NK-92 treated with Interleukin-12 subunit alpha and Interleukin-12 subunit beta, amount 100 ng/mL, for 24 hours (cell line): ENCODE measurements at regions not wholly inside any gene's neighbourhood (a gene's known extent, or its start where the extent isn't known, plus 50 kb on each side); places are given as distances from the start of the nearest gene placed in this dataset.

ENCODE experiments used
- DNase-seq: peaks from one replicate; lab custom pipeline; 2025; lab: John Stamatoyannopoulos, UW

DNA sequence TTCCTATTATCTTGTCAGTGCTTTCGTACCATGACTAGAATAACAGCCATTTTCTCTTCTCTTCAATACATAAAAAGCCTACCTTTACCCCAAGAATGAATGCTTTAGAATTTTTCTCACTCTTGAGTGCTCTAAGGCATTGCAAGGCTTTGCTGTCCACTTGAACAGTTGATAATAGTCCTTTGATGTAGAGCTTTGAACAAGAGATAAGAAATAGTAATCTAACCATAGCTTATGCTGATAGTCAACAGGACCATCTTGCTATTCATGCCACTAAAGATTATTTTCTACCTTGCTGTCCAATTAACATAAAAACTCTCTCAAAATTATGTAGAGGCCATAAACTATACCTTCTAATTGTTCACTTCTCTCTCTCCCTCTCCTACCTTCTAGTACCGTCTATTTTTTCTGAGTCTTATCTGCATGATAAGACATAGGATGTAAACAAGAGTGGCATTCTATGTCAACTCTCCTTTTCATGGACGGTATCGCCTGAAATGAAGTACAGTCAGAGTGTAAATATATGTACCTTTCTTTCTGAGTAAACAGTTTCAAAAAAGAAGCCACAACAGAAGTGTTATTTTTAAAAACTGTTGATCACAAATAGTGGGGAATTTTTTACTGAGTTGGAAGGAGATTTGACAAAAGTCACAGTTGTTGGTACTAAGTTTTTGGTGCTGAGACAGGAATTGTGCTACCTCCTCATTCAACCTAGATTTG lies 297.9 kb downstream of the NDFIP2 start:
- DNase-seq: no peak

DNA sequence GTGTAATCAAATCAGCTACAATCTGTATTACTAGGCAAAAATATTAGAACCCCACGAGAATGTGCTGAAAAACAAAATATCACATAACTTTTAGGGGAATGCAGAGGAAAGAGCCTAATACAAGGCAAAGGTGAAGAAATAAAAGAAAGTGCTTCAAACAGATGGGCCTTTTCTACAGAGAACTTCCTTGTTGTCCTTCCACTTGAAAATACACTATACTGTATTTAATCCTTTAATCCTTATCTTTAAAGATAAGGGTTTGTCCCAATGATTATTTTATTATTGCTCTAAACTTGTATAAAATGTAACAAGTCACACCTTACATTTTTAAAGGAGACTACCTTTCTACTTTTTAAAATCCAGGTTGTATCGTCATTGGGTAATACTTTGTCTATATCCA lies 296.5 kb downstream of the NDFIP2 start:
- DNase-seq: no peak

DNA sequence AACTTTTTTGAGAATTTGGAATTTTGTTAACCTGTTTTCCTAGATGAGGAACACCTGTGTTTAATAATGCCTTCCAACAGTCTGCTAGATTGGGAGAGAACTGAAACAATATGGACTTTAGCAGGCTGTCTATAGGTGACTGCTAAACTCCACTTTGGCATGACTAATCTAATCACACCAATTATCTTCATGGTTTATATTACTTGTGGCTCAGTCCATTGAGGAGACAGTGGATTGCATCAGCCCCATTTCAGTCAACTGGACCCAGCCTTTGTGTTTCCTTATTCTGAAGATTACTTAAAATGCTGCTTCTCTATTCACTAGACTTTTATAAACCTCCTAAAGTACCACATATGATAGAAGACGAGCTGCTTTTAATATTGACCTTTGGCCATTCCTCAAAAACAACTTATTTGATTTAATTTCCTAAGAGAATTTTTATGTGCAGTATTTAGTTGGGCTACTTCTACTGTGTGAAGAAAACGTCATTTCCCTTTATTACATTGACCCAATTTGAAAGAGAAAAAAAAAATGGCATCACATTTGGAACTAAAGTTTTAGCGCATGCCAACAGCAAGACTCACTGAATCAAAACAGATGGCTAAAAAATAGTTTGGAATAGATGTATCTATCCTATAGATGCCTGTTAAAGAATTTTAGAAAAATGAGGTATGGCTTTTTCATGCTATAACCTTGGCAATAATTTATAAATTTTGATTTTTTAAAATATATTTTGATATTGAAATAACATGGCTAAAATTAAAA lies 295.8 kb downstream of the NDFIP2 start:
- no peak for DNase-seq

DNA sequence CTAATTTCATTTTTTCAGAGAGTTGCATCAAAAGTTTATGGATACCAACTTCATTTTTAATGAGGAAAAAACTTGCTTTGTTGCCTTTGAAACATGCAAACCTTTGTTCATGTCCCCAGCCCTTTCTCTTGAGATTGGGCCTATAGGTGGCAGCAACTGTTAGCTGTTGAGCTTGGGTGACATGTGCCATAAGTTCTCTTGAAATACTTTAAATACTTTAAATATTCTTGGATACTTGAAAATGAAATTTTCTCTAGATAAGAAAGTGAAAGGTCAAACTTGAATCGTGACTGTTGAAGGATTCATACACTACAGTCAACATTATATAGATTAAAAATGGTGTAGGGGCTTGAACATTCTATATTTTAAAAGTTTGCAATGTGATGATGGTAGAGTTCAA lies 294.9 kb downstream of the NDFIP2 start:
- no peak for DNase-seq

DNA sequence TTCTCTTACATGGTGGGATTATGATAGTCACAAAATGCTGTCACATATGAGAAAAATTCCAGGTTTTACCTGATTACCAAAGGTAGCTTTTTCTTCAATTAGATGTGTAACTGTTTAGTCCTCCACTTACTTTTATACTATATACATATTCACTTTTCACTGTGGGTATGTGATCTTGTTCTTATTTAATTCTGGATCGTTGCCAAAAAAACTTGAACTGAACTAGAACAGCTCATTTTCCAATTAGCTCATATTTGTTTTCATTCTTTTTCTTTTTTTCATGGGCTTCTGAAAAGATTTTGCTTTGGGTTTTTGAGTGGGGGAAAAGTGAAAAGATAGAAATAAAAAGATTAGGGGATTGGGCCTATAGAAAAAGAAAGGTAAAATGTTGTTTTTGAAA lies 291.9 kb downstream of the NDFIP2 start:
- no peak for DNase-seq

DNA sequence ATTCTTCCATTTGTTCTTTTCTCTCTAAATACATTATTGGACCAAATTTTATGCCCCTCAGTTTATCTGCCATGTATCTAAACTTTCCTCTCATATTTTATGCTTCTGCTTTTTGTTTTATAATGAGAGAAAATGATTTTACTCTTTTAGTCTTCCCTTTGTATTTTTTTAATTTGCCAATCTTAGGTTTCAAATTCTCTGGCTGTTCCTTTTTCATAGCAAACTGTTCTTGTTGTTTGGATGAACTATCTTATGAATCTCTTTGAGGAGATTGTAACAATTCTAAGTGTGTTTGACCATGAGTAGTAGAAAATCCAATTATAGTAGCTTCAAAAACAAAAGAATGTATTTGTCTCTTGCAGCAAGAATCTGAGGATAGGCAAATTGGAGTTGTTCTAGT lies 290.5 kb downstream of the NDFIP2 start:
- DNase-seq: no peak

DNA sequence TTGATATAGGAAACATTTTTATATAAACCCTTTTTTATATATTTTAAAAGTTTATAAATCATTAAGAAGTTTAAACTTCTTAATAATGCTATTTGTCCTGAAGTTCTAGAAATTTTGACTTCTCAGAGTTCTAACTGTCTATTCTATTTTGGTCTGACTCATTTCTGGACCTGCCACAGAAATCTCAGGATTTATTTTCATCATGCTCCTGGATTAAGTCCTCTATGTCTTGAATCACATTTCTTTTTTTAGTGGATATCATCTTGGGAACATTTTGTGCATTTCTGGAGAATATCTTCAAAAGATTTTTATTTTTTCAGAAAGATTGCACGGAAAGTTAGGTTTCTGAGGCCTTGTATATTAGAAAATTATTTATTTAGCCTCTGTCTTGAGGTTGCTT lies 289.1 kb downstream of the NDFIP2 start:
- no peak for DNase-seq

DNA sequence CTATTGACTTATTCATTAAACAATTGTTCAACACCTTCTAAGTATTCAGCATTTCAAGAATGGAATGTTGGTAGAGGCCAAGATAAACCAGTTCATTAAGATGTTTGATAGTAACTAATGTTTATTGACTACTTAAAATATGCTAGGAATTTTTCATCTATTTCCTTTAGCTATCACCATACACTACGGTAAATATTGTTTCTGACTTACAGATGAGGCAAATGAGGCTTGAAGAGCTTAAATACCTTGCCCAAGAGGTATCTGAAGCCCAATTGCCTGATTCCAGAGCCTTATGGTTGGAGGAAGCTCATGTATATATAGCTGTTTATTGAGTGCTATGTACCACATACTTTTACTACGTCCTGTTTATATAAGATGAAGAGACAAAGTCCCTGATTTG lies 286.2 kb downstream of the NDFIP2 start:
- no peak for DNase-seq

DNA sequence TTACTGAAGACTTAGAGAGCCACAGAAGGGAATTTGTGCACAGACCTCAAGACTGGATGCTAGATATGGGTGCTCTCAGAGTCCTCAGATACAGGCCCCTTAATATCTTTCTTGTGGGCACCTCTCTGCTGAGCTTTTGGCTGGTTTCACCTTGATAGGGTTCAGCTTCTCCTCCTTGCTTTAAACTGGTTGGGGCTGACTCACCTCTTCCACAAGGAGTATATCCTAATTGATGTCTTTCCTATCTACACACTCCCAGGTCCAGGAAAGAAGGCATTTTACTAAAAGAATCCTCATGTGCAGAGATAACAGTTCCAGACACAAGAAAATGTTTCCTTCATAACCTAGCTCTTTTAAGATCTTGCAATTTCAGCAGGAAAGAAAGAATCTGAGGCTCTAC lies 284.4 kb downstream of the NDFIP2 start:
- DNase-seq: no peak

DNA sequence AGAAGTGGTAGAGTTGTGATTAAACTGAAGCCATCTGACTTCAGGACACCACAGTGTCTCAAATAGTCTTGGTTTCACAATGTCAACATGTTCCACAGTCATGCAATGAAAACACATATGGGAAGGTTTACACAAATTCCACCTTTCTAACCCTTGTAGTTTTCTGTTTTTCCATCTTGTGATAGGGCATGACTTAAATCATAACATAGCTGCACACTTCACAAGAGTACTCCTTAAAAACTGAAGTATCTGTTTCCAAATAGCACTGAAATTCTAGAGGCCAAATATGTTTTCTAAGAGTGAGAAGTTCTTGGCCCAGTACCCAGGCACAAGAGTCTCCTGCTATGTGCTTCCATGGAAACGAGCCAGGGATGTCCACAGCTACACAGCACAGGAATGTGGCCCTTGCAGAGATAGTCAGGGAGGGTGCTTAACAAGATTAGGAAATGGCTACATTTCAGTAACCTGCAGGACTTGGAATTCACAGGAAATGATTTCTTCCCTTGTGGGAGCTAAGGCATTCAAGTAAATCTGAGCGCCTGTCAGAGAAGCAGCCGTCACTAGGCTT lies 269.1 kb downstream of the NDFIP2 start:
- DNase-seq: no peak

DNA sequence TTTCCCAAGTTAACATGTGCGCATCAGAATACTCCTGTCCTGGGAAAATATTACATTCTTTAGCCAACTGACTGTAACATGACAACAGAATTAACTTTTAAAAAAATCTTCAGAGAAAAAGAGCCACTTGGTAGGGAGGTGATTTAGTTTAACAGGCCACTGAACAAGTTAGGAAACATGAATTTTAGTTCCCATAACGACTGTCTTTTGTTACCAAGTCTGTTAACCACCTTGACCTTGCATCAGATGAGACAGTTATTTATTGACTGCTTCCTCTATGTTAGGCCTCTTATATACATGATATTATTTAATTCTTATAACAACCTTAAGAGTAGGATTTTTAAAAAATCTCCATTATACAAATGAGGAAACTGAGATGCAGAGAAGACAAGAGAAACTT lies 268.6 kb downstream of the NDFIP2 start:
- DNase-seq: no peak

DNA sequence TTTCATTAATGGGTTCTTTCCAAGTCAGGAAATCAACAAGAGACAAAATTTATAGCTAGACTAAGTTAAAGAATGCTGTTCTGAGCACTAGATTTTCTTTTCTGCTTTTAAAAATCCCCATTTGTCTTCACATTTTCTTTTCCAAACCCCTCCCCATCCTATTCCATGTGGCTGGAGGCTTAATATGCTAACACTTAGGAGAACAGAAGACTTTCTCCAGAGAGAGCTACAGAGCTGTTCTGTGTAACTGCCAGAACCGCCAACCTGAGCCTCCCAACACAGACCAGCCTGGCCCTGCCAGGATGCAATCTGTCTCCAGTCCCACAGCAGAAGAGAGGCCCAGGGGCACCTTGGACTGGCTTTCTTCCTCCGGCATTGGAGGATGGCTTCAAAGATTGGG lies 264.1 kb downstream of the NDFIP2 start:
- no peak for DNase-seq

DNA sequence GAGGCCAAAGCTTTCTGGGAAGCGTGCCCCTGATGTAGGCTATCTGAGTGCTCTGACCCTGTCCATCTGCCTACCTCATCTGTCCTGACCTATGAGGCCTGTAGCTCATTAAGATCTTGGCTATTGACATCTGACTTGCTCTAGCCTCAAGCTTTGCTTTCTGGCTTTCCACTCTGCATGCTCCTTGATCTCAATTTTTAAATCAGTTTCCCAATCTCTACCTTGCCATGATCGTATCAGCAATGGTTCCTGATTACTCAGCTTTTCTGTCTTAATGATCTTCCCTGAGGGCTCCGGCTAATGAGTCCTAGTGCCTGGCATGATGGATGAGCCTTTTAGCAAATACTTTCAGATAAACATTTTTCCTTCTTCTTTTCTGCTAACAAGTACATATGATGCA lies 262.0 kb downstream of the NDFIP2 start:
- no peak for DNase-seq

DNA sequence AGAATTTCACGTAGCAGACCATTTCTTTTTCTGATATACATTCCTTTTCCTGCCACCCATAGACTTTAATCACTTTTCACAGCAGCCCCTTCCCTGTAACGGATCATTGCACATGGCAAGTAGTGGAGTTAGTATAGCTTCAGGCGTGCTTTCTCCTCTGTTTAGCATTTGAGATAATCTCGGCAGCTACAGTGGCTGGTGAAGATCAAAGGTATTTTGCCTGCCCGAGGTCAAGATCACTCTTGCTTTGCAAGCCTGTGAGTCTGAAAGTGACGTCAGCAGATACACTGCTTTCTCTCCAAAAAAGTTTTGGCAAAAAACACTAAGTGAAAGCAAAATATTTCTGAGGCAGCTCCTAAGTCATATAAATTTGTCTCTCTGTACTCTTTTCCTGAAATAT lies 260.0 kb downstream of the NDFIP2 start:
- no peak for DNase-seq

DNA sequence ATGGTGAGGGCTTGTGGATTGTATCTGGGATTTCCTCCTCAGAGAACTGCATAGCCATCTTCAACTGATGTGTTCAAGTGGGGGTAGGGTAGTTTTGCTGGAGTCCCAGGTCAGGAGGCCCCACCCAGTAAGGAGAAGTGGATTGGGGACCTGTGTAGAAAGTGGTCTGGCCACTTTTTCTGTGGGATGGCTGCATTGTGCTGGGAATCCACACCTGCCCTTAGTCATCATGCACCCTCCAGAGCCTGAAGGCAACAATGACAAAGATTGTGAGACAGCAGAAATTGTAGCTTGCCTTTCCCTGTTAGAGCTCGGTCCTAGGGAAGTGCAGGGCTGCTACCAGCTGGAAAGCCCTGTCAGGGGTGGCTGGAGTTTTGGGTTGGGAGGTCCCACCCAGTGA lies 255.4 kb downstream of the NDFIP2 start:
- no peak for DNase-seq

DNA sequence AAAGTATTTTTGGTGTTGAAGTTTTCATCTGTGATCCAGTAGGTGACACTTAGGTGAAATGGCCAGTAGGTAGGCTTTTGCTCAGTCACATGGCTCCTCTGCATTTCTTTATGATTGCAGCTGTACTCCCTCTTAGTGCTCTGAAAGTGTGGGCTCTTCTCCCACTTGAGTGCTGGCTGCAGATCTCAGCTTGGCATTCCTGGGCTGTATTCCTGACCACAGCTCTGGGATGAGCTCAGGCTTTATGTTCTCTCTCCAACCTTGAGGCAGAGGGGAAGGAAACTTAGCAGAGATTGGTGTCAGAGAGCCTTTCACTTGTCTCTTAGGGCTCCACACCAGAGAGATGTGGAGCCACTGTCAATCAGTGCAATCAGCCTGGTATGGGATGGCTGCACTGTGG lies 254.3 kb downstream of the NDFIP2 start:
- no peak for DNase-seq

DNA sequence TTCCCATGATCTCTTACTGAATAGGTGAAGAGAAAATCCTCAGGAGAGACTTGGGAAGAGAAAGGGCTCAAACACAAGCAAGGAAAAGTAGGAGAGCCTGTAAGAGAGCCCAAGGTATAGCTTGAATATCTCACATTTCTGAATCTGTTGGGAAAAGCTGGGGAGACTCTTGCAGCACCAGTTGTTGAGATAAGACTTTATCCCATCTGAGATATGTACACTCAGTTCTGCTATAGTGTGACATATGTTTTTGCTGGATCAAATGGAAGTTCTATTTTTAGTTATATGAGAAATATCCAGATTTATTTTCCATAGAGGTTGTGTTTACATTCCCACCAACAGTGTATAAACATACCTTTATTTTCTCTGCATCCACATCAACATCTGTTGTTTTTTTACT lies 246.1 kb downstream of the NDFIP2 start:
- DNase-seq: no peak

DNA sequence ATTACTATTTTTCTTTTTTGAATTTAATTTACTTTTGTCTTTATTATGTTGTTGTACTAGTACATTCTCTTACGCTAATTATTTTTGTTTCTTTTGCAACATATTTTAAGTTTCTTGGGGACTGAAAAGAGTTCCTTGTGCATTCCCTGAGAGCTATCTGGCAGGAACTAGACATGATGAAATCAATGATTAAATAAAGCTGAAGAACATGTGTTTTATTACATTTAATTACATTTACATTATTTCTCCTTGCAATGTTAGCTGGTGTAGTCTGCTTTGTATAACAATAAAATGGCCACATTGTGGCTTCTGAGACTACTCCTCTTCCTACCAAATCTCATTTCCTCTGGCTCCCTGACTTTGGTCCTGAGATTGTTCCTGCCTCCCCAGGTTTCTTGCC lies 244.9 kb downstream of the NDFIP2 start:
- DNase-seq: no peak

DNA sequence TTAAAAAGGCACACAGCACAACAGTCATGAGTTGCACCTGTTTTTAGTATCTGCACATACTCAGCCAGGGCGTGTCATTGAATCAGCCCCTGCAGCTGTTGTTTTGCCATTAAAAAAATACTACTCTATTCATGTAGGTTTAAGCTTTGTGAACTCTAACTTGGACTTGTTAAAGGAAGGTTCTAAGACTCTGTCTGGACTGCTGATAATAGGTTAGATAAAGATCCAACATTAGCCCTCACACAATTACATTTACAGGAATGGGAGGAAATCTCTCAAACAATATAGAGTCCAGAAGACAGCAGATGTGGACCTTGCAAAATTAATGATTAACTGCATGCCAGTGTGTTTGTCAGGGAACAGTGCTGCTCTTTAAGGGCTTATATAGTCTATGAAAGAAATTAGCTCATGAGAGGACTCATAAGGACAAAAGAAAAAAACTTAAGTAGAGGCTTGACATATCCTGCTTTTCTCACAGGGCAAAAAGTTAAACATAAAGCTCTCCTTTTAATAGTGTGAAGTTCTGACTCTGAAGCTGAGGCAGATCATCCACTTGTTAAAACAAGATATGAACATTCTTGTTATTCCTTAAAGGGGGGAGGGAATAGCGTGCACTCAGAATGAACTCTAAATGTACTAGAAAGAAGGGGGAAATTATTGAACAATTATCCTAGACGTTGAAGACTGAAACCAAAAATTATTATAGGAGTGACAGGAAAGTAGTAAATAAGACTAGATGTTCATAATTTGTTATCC lies 243.6 kb downstream of the NDFIP2 start:
- no peak for DNase-seq

DNA sequence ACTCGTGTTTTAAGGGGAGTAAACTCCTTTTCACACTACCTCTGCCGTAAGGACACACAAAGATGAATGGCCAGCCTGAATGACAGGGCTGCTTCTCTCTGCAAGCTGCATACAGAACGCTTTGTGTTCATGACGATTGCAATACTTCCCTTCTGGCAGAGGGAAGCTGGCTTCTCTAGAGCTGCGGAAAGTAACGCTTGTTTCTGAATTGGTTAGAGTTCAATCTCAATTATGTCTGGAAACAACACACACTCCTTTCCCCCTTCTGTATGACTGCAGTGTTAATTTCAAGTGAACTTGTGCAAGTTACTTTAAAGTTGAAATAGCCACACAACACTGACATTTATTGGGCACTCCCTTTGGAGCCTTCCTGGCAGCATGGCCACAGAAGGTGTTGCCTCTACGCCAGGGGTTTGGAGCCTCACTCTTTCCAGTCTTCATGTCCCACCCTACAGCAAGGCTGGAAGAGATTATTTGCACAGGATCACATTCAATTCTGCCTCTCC lies 242.6 kb downstream of the NDFIP2 start:
- no peak for DNase-seq

DNA sequence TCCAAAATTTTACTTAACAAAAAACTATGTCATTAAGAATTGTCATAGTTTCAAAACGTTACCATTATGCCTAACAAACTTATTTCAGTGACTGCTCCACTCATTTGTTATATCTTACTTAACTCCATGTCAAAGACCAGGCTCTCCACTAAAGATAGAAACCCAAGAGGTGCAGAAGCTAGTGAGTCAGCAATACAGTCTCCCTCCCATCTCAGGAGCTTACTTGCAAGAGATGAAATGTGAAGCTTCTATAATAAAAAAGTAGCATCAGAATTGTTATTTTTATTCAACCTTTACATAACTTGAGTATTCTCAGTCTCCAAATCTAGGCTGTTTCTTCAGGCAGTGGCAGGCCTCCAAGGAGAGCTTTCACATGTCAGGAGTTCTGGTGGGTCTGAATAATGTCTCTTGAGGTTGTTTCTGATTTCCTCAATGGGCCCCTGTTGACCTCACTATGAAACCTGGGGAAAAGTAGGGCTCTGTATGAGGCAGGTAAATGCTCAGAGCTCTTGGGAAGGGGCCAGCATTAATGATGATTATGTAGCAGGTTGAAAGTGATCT lies 242.0 kb downstream of the NDFIP2 start:
- no peak for DNase-seq

DNA sequence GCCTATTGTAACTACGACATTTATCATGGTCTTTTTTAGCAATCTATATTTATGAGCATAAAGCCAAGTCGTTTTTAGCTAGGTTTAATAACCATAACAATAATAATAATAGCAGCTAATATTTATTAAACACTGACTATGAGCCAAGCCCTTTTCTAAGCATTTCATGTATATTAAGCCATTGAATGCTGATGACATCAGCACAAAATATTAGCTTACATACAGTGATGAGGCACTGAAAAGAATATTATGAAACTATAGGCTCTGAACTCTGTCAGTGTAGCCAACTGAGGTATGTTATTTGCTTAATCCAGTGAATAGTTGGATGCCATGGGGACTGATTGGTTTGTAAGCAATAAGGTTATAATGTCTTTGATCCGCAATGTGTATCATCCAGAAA lies 235.2 kb downstream of the NDFIP2 start:
- no peak for DNase-seq
